Suppressor macrophage treated with lipopolysaccharide for 4 hours (primary cell): ENCODE measurements at regions not wholly inside any gene's neighbourhood (a gene's known extent, or its start where the extent isn't known, plus 50 kb on each side); places are given as distances from the start of the nearest gene placed in this dataset.
"Not testable (repeated sequence)": the region's sequence is repeated elsewhere in the genome, so short reads cannot be mapped to it uniquely, and the experiment has no call there.

Experiments used
- DNase-seq: peaks from one replicate; pipeline ENCODE4 v3.0.0-alpha.2; 2020

DNA sequence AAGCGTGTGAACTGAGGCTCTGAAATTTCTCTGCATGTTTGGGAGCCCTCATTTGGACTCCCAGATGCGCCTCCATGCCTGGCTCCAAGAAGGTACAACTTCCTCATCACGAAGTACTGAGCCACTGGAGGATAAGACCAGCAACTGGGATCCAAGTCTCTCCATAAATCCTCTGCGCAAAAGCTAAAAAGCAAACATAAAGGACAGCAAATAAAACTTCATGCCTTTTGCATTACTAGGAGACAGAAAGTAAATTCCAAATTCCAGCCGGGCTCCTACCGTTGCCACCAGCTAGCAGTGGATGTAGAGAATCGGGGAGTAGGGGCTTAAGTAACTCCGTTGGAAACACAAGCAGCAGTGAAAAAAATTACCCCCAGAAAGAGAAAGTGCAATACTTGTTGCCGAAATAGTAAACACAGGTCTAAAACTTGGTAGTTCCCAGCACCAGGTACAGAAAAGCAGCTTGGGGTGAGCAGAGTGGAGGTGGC lies 477.1 kb upstream of the TENM3 start:
- no peak for DNase-seq

DNA sequence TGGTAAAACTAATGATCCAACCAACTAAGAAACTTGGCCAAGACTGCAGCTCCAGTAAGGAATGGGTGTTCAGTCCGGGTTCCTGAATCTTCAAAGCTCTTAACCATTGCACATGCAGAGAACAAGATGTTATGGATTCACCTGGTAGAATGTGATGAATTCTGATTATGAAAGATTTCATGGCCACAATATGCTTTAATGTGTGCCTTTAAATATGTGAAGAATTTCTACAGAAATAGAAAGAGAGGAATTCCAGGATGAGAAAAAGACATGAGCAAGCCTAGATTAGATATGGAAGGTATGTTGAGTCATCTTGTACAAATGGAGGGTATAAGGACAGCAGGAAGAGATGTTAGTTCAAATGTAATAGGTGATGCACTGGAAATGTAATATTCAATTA lies 472.2 kb upstream of the TENM3 start:
- DNase-seq: no peak

GRCh38 chr4:181775298-181775697 lies 467.9 kb upstream of the TENM3 start:
- DNase-seq: no peak

DNA sequence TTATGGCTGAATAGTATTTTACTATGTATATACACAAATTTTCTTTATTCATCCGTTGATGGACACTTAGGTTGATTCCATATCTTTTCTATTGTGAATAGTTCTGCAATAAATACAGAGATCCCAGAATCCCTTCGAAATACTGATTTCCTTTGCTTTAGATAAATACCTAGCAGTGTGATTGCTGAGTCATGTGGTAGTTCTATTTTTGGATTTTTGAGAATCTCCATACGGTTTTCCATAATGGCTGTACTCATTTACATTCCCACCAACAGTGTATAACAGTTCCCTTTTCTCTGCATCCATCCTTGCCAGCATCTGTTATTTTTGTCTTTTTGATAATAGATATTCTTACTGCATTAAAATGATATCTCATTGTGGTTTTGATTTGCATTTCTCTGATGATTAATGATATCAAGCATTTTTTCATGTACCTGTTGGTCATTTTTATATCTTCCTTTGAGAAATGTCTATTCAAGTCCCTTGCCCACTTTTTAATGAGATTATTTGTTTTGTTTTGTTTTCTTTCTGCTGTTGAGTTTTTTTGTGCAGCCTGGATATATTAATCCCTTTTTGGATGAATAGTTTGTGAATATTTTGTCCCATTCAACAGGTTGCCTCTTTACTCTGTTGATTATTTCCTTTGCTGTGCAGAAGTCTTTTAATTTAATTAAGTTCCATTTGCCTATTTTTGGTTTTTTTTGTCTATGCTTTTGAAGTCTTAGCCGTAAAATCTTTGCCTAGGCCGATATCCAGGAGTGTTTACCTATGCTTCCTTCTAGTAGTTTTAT lies 466.7 kb upstream of the TENM3 start:
- no peak for DNase-seq

GRCh38 chr4:181777518-181777917 lies 465.7 kb upstream of the TENM3 start:
- DNase-seq: no peak

DNA sequence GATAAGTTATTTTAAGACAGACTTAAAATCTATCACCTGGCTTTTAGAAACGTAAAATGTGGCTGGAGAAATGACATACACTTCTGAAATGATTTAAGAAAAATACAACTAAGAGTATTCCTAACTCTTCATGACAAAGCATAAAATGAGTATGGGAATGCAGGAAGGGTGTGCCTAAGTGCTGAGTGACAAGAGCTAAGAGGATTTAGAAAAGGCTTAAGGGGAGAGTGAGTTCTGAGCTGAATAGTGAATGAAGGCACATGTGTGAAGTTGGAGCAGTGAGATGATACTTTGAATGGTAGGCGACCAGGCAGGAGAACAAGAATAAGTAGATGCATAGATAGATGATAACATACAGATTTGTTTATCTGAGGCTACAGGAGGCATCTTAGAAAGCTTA lies 458.3 kb upstream of the TENM3 start:
- no peak for DNase-seq

- no peak for DNase-seq
Measured at GRCh38 chr4:181792641-181793040, 450.6 kb upstream of the TENM3 start.

- no peak for DNase-seq
Measured at GRCh38 chr4:181793096-181793495, 450.1 kb upstream of the TENM3 start.

- no peak for DNase-seq
Measured at GRCh38 chr4:181796502-181796901, 446.7 kb upstream of the TENM3 start.

DNA sequence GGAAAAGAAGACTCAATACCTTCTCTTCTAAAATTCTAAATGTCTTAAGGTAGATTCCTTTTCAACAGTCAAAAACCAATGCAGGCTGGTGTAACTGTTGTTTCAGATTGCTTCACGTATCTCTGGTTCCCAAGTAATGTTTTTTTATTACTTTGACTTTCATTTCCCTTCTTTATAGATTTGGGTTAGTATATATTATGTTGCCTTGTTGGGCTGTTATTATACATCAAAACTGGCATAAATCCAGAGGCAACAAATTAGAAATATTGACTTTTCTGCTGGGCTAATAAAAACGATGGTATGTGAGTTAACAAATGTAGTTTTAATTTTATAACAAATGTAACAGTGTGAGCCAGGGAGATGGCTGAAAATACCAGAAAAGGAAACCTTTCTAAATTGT lies 444.7 kb upstream of the TENM3 start:
- DNase-seq: no peak

GRCh38 chr4:181799561-181800069 lies 443.6 kb upstream of the TENM3 start:
- no peak for DNase-seq

- DNase-seq: no peak
Measured at GRCh38 chr4:181802207-181802606, 441.0 kb upstream of the TENM3 start.

GRCh38 chr4:181807771-181808170 lies 435.4 kb upstream of the TENM3 start:
- no peak for DNase-seq

DNA sequence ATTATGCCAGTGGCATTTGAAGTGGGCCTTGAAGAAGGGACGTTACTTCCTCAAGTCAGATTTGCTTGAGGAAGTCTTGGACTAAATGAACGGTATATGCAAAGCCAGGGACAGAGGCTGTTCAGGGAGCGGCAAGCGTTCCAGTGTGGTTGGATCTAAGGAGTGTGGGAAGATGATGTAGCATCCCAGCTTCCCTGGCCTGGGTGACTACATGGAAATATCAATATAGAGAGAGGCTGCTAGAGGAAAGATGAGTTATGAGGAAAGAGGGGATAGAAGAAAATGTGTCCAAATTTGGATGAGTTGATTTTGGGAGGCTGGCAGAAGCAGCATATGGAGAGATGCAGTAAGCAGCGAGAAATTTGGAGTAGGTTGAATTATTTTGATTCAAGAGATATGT lies 432.5 kb upstream of the TENM3 start:
- no peak for DNase-seq

DNA sequence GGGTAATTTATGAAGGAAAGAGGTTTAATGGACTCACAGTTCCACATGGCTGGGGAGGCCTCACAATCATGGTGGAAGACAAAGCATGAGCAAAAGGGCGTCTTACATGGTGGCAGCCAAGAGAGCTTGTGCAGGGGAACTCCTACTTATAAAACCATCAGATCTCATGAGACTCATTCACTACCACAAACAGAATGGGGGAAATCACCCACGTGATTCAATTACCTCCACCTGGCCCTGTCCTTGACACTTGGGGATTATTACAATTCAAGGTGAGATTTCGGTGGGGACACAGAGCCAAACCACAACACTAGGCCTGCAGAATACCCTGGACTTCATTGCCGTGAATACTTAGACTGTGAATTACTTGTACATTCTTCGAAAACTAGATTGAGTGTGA lies 431.7 kb upstream of the TENM3 start:
- DNase-seq: not testable (repeated sequence)

GRCh38 chr4:181819946-181820345 lies 423.3 kb upstream of the TENM3 start:
- no peak for DNase-seq

GRCh38 chr4:181820553-181820952 lies 422.6 kb upstream of the TENM3 start:
- DNase-seq: no peak

DNA sequence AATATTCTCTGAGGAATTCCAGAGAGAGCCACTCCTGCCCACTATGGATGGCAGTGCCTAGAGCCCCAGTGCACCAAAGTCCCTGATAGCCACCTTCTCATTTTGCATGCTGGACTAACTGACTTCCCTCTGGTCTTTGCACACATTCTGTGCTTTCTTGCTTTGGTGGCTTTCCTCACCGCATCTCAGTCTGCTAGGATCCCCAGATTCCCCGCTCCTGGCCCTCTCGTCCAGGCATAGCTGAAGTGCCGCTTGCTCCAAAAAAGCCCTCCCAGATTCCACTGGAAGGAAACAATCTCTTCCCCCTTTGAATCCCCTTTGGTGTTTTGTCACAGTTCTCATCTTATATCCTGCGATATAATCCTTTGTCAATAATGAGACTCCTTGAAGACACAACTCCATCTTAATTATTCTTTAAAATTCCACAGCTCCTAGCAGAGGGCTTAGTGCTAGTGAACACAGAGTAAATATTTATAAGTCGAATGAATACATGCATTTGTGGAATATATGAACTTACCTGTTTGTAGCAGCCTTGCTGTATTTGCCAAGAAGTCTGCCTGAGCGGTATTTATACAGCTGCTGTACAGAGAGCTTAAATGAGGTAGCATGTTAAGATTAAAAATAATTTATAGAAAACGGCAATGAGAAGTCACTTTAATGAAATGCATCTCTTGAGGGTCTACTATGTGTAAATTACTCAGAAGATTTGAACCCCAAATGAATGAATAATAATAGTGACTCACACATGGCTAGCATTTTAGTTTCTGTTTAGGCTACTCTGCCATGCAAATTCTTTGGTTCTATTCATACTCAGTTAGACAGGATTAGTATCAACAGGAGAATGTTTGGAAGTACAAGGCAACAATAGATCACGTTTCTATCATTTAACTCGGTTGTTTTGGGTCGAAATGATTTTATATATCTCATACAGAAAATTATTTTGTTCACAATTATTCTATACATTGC lies 421.9 kb upstream of the TENM3 start:
- DNase-seq: no peak

DNA sequence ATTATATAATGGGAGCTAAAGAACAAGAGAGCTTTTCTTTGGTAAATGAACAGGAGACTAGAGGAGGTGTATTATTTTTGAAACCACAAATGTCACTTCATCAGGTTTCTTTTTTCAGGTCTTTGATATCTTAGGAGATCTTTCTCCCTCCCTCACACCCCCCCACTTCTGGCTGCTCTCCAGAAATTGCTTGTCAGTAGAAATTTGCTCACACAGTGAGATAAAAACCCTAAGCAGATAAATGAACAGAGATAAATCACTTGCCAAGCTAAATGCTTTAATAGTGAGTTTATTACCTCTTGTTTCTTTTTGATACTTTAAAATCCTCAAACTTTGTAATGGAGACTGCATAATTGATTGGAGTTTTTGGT lies 421.2 kb upstream of the TENM3 start:
- DNase-seq: no peak

DNA sequence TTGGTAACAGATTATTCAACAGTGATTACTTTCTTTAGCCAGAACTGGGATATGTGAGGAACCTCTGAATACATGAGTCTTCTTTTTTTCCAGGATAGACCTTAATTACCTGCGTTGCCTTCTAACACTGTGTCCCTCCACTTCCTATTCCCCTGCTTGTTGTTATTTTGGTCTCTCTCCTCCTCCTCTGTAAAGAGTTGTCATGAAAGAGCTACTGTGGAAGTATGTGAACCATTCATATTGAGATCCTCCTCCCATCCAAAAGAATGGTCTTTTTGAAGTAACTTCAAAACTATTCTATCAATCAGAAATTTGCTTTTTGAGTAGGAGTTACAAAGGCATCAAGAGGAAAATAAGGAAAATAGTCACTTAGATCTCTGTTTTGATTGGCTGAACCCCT lies 420.0 kb upstream of the TENM3 start:
- DNase-seq: no peak

GRCh38 chr4:181823645-181824044 lies 419.6 kb upstream of the TENM3 start:
- no peak for DNase-seq

GRCh38 chr4:181825564-181825963 lies 417.6 kb upstream of the TENM3 start:
- DNase-seq: no peak

- DNase-seq: no peak
Measured at GRCh38 chr4:181827246-181827645, 416.0 kb upstream of the TENM3 start.
